Pancreas (tissue), 10 donors: ENCODE measurements at regions not wholly inside any gene's neighbourhood (a gene's known extent, or its start where the extent isn't known, plus 50 kb on each side); places are given as distances from the start of the nearest gene placed in this dataset.

Source experiments
- ATAC-seq, 4 donors: fragments of 200-7000 bp; cut with Tn5 transposase; one replicate each; pipeline versions ENCODE4 v1.8.0 to v1.9.1; 2020; ENCODE audit warnings: mild to moderate bottlenecking in 4 of 4, moderate library complexity in 4 of 4
- DNase-seq, 6 donors: peaks; one replicate each; pipeline ENCODE4 v3.0.0-alpha.2; 2020
- FAIRE-seq: peaks from 2 replicates; lab custom pipeline; 2012; peaks lifted over from hg19 to GRCh38; lab: Jason Lieb, UNC
- H3K27ac ChIP-seq, 4 donors: fragments of 200-600 bp; sonication (generic); 1 replicate in 3 of 4; 2 replicates in 1 of 4; pipeline versions ENCODE4 v1.5.0 to v1.8.0; 2020
- H3K27me3 ChIP-seq, 4 donors: fragments of 200-600 bp; one replicate each; pipeline ENCODE4 v1.8.0; 2021
- H3K36me3 ChIP-seq, 3 donors: fragments of 200-600 bp; sonication (generic) in 1 of 3; one replicate each; pipeline versions ENCODE4 v1.5.0 to v1.8.0; 2020 to 2021
- H3K4me1 ChIP-seq, 3 donors: fragments of 200-600 bp; one replicate each; pipeline ENCODE4 v1.8.0; 2021
- H3K4me3 ChIP-seq, 4 donors: fragments of 200-600 bp; sonication (generic) in 2 of 4; one replicate each; pipeline versions ENCODE4 v1.5.0 to v1.8.0; 2020 to 2021
- H3K9me3 ChIP-seq, 4 donors: fragments of 200-600 bp; one replicate each; pipeline ENCODE4 v1.8.0; 2021
- WGBS, 2 donors: extraction: QIAGEN DNeasy Blood & Tissue Kit; methylation state at CpG; one replicate each; pipeline ENCODE4 v1.1.7; 2013; 5-methylcytosine and 5-hydroxymethylcytosine counted together
- intact Hi-C, 3 donors: fragments of 100-400 bp; cut with DNase I; formaldehyde crosslinking; loops; one replicate each; pipeline versions ENCODE4 v1.11.1 to v1.14.2; 2022
- TF ChIP-seq, protein P1 (sequence below), 4 donors: fragments of 200-600 bp; sonication (generic) in 3 of 4; IDR thresholded peaks; one replicate each; pipeline versions ENCODE4 v1.5.0 to v1.8.0; 2021; ENCODE audit warnings: antibody characterized with exemption in 4 of 4
- donor health status: healthy with polysubstance abuse.
- donor health status: DM: no; HTN: no; CAD: no; lungs with moderate emphysema.
- donor health status: DM: no; HTN: no; CAD: no.
- donor health status: control.
- donor health status: control.
- donor health status: Bipolar disorder and iron deficiency.
- donor health status: DM: yes; HTN: yes; CAD: no.
- donor health status: DM: no; HTN: no; CAD: no.
- donor health status: DM: no; HTN: no; CAD: no.
- donor health status: DM: yes; HTN: yes; CAD: no.

DNA sequence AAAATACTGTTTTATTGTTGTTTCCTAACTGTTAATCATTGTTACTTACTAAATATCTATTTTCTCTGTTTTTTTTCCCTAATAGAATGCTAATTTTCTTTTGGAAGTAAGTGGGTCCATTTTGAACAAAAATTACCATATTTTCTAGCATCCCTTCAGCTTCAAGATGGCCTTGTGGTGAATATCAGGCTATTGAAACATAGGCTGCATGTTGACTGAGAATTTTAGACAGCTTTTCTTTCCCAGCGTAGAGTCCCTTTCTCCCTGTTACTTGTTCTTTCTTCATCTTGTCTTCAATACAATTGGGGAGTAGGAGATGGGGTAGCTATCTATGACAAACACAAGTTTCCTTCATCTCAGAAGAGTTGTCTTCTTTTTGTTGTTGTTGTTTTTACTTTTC, 397.0 kb downstream of the DOK5 start:
- no peak for ATAC-seq
- H3K9me3 ChIP-seq: no peaks in the 10 kb centered on the region
- FAIRE-seq: no peak

DNA sequence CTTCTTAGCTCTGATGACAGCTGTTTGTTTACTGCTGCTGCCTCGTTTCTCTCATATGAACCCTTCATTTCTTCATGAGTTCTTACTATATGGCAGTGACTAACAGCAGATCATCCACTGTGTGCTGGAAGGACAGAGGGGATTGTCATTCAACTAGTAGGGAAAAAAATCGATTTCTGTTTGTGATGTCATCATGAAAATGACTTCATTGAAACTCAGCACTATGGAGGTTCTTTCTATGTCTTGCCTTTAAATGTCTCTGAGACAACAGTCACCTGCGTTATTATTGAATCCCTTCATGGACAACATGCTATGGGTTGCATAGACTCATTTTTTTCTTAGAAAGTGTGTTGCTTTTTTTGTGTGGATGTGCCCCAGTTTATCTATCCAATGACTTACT, 394.4 kb downstream of the DOK5 start:
- Histone ChIP-seq H3K27ac (no peak overlapping the region), H3K36me3 (no peaks in the 10 kb centered on the region), H3K9me3 (no peaks in the 10 kb centered on the region), H3K4me1 (no peaks in the 10 kb centered on the region), H3K27me3 (no peaks in the 10 kb centered on the region), H3K4me3 (no peak overlapping the region)
- FAIRE-seq: no peak
- intact Hi-C loops: no loop called here
- TF ChIP-seq, protein P1, sequence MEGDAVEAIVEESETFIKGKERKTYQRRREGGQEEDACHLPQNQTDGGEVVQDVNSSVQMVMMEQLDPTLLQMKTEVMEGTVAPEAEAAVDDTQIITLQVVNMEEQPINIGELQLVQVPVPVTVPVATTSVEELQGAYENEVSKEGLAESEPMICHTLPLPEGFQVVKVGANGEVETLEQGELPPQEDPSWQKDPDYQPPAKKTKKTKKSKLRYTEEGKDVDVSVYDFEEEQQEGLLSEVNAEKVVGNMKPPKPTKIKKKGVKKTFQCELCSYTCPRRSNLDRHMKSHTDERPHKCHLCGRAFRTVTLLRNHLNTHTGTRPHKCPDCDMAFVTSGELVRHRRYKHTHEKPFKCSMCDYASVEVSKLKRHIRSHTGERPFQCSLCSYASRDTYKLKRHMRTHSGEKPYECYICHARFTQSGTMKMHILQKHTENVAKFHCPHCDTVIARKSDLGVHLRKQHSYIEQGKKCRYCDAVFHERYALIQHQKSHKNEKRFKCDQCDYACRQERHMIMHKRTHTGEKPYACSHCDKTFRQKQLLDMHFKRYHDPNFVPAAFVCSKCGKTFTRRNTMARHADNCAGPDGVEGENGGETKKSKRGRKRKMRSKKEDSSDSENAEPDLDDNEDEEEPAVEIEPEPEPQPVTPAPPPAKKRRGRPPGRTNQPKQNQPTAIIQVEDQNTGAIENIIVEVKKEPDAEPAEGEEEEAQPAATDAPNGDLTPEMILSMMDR (IDR thresholded peaks at IDR 0.05): no peak
- no peak for DNase-seq
- no peak for ATAC-seq
- WGBS, 2 donors: 40 to 52% methylated on average over 3 of the region's 3 CpGs

More for the DNA sequence above, 397.0 kb downstream of the DOK5 start:
- Histone ChIP-seq H3K27ac (no peak overlapping the region), H3K4me1 (no peaks in the 10 kb centered on the region), H3K27me3 (no peaks in the 10 kb centered on the region), H3K36me3 (no peaks in the 10 kb centered on the region), H3K4me3 (no peak overlapping the region)
- TF ChIP-seq, protein P1 (IDR thresholded peaks at IDR 0.05): no peak
- DNase-seq: no peak
- 75 to 90% methylated on average over 1 of the region's 1 CpG for WGBS, 2 donors
- intact Hi-C loops: no loop called here

GRCh38 chr20:54865273-54865672, 389.9 kb downstream of the DOK5 start:
- FAIRE-seq (no peak), ATAC-seq (no peak), DNase-seq (no peak)
- no peaks in the 10 kb centered on the region for H3K4me1 ChIP-seq
- no peak overlapping the region for H3K4me3 ChIP-seq
- H3K9me3 ChIP-seq: no peaks in the 10 kb centered on the region
- WGBS, 2 donors: 49 to 64% methylated on average over 4 of the region's 4 CpGs
- no peaks in the 10 kb centered on the region for H3K36me3 ChIP-seq
- H3K27me3 ChIP-seq: no peaks in the 10 kb centered on the region
- TF ChIP-seq, protein P1 (IDR thresholded peaks at IDR 0.05): no peak
- intact Hi-C loops: no loop called here
- no peak overlapping the region for H3K27ac ChIP-seq

- Histone ChIP-seq H3K36me3 (no peaks in the 10 kb centered on the region), H3K27me3 (no peaks in the 10 kb centered on the region), H3K9me3 (no peaks in the 10 kb centered on the region), H3K4me1 (no peaks in the 10 kb centered on the region), H3K27ac (no peak overlapping the region), H3K4me3 (no peak overlapping the region)
- no peak for FAIRE-seq
- DNase-seq: no peak
- TF ChIP-seq, protein P1 (IDR thresholded peaks at IDR 0.05): no peak
- 41 to 51% methylated on average over 4 of the region's 4 CpGs for WGBS, 2 donors
- intact Hi-C loops: no loop called here
- ATAC-seq: no peak
Observed at GRCh38 chr20:54860716-54861115, 385.3 kb downstream of the DOK5 start.

- no peaks in the 10 kb centered on the region for H3K27me3 ChIP-seq
- no peaks in the 10 kb centered on the region for H3K4me1 ChIP-seq
- no peak overlapping the region for H3K27ac ChIP-seq
- TF ChIP-seq, protein P1 (IDR thresholded peaks at IDR 0.05): no peak
- no peak overlapping the region for H3K4me3 ChIP-seq
- no peaks in the 10 kb centered on the region for H3K36me3 ChIP-seq
- 68 to 83% methylated on average over 2 of the region's 2 CpGs for WGBS, 2 donors
- ATAC-seq (no peak), DNase-seq (no peak), FAIRE-seq (no peak)
- intact Hi-C loops: no loop called here
- H3K9me3 ChIP-seq: no peaks in the 10 kb centered on the region
Observed at GRCh38 chr20:54856202-54856601, 380.8 kb downstream of the DOK5 start.
